22Rv1 (cell line): ENCODE measurements at regions not wholly inside any gene's neighbourhood (a gene's known extent, or its start where the extent isn't known, plus 50 kb on each side); places are given as distances from the start of the nearest gene placed in this dataset.

Experiments
- ZFX ChIP-seq: fragments of 450-650 bp; IDR thresholded peaks from 2 replicates; pipeline ENCODE4 v1.6.1; 2017; ENCODE audit warnings: antibody characterized with exemption, borderline replicate concordance
- TF ChIP-seq, protein P1 (sequence below): fragments of 450-650 bp; IDR thresholded peaks from 2 replicates; pipeline ENCODE4 v1.5.1; 2017; ENCODE audit warnings: mild to moderate bottlenecking

DNA sequence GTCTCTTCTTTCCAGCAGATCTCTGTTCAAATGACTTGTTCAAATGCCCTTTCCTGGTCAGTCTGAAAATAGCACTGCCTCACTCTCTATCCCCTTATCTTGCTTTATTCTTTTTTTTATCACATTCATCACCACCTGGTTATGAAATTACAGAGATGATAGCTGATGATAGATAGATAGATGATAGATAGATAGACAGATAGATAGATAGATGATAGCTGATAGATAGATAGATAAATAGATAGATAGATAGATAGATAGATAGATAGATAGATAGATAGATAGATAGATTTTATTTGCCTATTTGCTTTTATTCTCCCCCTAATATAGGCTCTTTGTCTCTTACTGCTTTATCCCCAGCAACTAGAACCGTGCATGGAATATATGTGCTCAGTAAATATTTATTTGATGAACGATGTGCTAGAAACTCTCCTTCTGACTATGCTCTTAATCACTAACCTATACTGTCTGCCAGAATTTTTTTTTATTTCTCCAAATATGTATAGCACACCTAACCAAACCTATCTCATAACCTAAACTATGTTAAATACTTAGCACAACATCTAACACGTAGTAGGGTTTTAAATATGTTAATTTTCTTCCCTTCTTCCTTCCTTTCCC lies 372.8 kb upstream of the DUSP10 start:
- TF ChIP-seq, protein P1, sequence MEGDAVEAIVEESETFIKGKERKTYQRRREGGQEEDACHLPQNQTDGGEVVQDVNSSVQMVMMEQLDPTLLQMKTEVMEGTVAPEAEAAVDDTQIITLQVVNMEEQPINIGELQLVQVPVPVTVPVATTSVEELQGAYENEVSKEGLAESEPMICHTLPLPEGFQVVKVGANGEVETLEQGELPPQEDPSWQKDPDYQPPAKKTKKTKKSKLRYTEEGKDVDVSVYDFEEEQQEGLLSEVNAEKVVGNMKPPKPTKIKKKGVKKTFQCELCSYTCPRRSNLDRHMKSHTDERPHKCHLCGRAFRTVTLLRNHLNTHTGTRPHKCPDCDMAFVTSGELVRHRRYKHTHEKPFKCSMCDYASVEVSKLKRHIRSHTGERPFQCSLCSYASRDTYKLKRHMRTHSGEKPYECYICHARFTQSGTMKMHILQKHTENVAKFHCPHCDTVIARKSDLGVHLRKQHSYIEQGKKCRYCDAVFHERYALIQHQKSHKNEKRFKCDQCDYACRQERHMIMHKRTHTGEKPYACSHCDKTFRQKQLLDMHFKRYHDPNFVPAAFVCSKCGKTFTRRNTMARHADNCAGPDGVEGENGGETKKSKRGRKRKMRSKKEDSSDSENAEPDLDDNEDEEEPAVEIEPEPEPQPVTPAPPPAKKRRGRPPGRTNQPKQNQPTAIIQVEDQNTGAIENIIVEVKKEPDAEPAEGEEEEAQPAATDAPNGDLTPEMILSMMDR = no peak
- TF ChIP-seq ZFX = no peak
